ENCODE measurements at regions not wholly inside any gene's neighbourhood (a gene's known extent, or its start where the extent isn't known, plus 50 kb on each side); places are given as distances from the start of the nearest gene placed in this dataset.

DNA sequence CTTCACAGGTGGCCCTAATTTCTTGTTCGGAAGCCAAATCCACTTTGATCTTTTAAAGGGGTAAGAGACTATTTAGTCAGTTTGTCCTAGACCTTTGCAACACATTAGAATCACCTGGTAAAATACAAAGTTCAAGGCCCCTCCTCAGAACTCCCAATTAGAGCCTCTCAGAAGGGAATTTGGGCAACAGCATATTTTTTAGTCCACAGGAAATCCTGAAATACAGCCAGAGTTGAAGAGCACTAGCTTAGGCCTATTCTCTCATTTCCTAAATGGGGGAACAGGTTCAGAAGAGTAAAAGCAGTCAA is 151.3 kb upstream of the FSCB start:
- TF ChIP-seq NFE2L2 (IDR thresholded peaks at IDR 0.05; ENCODE audit: low read depth, low read length) (no peak), MAZ (IDR thresholded peaks at IDR 0.05; ENCODE audit: borderline replicate concordance, low read depth, low read length) (no peak), MXI1 (IDR thresholded peaks at IDR 0.05; ENCODE audit: borderline replicate concordance, low read depth, low read length) (no peak), MAFK (IDR thresholded peaks at IDR 0.05; ENCODE audit: low read depth, low read length) (no peak), POLR2A (IDR thresholded peaks at IDR 0.05; ENCODE audit: low read depth, low read length) (no peak), CEBPB (IDR thresholded peaks at IDR 0.05; ENCODE audit: low read depth, low read length) (no peak), CHD1 (IDR thresholded peaks at IDR 0.05; ENCODE audit: low read depth, low read length) (no peak), SMC3 (IDR thresholded peaks at IDR 0.05; ENCODE audit: low read depth, low read length) (no peak), RAD21 (IDR thresholded peaks at IDR 0.05; ENCODE audit: low read length) (no peak), RFX5 (IDR thresholded peaks at IDR 0.05; ENCODE audit: low read depth, low read length) (no peak), BHLHE40 (IDR thresholded peaks at IDR 0.05; ENCODE audit: low read depth, low read length) (no peak)
- TF ChIP-seq, protein P1, sequence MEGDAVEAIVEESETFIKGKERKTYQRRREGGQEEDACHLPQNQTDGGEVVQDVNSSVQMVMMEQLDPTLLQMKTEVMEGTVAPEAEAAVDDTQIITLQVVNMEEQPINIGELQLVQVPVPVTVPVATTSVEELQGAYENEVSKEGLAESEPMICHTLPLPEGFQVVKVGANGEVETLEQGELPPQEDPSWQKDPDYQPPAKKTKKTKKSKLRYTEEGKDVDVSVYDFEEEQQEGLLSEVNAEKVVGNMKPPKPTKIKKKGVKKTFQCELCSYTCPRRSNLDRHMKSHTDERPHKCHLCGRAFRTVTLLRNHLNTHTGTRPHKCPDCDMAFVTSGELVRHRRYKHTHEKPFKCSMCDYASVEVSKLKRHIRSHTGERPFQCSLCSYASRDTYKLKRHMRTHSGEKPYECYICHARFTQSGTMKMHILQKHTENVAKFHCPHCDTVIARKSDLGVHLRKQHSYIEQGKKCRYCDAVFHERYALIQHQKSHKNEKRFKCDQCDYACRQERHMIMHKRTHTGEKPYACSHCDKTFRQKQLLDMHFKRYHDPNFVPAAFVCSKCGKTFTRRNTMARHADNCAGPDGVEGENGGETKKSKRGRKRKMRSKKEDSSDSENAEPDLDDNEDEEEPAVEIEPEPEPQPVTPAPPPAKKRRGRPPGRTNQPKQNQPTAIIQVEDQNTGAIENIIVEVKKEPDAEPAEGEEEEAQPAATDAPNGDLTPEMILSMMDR (conservative IDR thresholded peaks at IDR 0.05; ENCODE audit: low read depth, low read length), result no peak
- TF ChIP-seq, protein P2, sequence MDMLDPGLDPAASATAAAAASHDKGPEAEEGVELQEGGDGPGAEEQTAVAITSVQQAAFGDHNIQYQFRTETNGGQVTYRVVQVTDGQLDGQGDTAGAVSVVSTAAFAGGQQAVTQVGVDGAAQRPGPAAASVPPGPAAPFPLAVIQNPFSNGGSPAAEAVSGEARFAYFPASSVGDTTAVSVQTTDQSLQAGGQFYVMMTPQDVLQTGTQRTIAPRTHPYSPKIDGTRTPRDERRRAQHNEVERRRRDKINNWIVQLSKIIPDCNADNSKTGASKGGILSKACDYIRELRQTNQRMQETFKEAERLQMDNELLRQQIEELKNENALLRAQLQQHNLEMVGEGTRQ (IDR thresholded peaks at IDR 0.05; ENCODE audit: low read depth, low read length), result no peak
- TF ChIP-seq, protein P3, sequence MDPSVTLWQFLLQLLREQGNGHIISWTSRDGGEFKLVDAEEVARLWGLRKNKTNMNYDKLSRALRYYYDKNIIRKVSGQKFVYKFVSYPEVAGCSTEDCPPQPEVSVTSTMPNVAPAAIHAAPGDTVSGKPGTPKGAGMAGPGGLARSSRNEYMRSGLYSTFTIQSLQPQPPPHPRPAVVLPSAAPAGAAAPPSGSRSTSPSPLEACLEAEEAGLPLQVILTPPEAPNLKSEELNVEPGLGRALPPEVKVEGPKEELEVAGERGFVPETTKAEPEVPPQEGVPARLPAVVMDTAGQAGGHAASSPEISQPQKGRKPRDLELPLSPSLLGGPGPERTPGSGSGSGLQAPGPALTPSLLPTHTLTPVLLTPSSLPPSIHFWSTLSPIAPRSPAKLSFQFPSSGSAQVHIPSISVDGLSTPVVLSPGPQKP (IDR thresholded peaks at IDR 0.05; ENCODE audit: borderline replicate concordance, low read depth, low read length), result no peak

All from IMR-90 (cell line).